Small intestine (tissue), 7 donors: ENCODE measurements at regions not wholly inside any gene's neighbourhood (a gene's known extent, or its start where the extent isn't known, plus 50 kb on each side); places are given as distances from the start of the nearest gene placed in this dataset.

ENCODE experiments used
- DNase-seq, 2 donors: peaks; one replicate each; pipeline versions ENCODE4 v3.0.0 to v3.0.0-alpha.2; 2013
- FAIRE-seq: peaks from 2 replicates; lab custom pipeline; 2012; peaks lifted over from hg19 to GRCh38; lab: Jason Lieb, UNC
- H3K27ac ChIP-seq, 3 donors: one replicate each; pipeline ENCODE4 v1.5.1; 2013; ENCODE audit warnings: low read length in 2 of 3, mild to moderate bottlenecking in 2 of 3, control low read depth in 1 of 3, inconsistent platforms in 1 of 3, low read depth in 1 of 3, moderate library complexity in 1 of 3
- H3K27me3 ChIP-seq, 3 donors: one replicate each; pipeline ENCODE4 v1.6.1; 2013; ENCODE audit warnings: low read length in 3 of 3, inconsistent platforms in 1 of 3; ENCODE audit not compliant: control insufficient read depth in 3 of 3, insufficient read depth in 3 of 3
- H3K36me3 ChIP-seq, 3 donors: one replicate each; pipeline ENCODE4 v1.6.1; 2013; ENCODE audit warnings: low read length in 3 of 3, inconsistent platforms in 1 of 3, low read depth in 1 of 3, mild to moderate bottlenecking in 1 of 3, moderate library complexity in 1 of 3; ENCODE audit not compliant: control insufficient read depth in 3 of 3, insufficient read depth in 2 of 3
- H3K4me1 ChIP-seq, 3 donors: one replicate each; pipeline ENCODE4 v1.6.1; 2013; ENCODE audit warnings: low read length in 2 of 3, inconsistent platforms in 1 of 3, low read depth in 1 of 3, mild to moderate bottlenecking in 1 of 3, moderate library complexity in 1 of 3; ENCODE audit not compliant: control insufficient read depth in 3 of 3, insufficient read depth in 2 of 3
- H3K4me3 ChIP-seq, 3 donors: one replicate each; pipeline ENCODE4 v1.5.1; 2013; ENCODE audit warnings: low read length in 3 of 3, control low read depth in 1 of 3, inconsistent platforms in 1 of 3, low read depth in 1 of 3, mild to moderate bottlenecking in 1 of 3, moderate library complexity in 1 of 3
- H3K9me3 ChIP-seq, 2 donors: one replicate each; pipeline ENCODE4 v1.6.1; 2013; ENCODE audit warnings: low read depth in 1 of 2, low read length in 1 of 2; ENCODE audit not compliant: control insufficient read depth in 2 of 2, insufficient read depth in 1 of 2
- WGBS, 3 donors: extraction: QIAGEN DNeasy Blood & Tissue Kit; methylation state at CpG; one replicate each; pipeline ENCODE4 v1.1.7; 2013; 5-methylcytosine and 5-hydroxymethylcytosine counted together
- donor health status: healthy with polysubstance abuse.
- donor health status: control.
- donor health status: control.
- donor health status: Bipolar disorder and iron deficiency.
- donor health status: healthy.

DNA sequence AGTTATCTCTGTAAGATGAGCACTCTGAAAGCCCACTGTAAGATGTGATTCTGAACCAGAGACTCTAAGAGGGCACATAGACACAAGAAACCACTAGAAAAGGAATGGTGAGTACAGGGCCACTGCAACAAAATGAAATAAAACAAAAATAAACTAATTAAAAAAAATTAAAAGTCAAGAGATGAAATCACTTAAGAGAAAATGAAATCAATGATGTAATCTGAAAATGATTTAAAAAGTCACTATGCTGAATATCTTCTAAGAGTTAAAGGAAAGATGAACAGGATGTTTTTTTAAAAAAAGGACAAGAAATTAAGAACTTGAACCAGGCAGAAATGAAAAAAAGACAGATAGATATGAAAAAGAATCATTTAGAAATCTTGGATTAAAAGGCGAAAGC, 110.6 kb upstream of the OLIG2 start:
- H3K4me3 ChIP-seq = no peak overlapping the region
- no peaks in the 10 kb centered on the region for H3K36me3 ChIP-seq
- no peak for DNase-seq
- FAIRE-seq = no peak
- H3K27ac ChIP-seq = no peak overlapping the region
- H3K9me3 ChIP-seq = peaks cover 0 to 12% of the 10 kb centered on the region in 2 donors
- H3K4me1 ChIP-seq = no peaks in the 10 kb centered on the region
- peaks cover 0 to 2% (median 0%) of the 10 kb centered on the region in 3 donors for H3K27me3 ChIP-seq
- 56 to 79% (median 71%) methylated on average over 1 of the region's 1 CpG for WGBS, 3 donors

DNA sequence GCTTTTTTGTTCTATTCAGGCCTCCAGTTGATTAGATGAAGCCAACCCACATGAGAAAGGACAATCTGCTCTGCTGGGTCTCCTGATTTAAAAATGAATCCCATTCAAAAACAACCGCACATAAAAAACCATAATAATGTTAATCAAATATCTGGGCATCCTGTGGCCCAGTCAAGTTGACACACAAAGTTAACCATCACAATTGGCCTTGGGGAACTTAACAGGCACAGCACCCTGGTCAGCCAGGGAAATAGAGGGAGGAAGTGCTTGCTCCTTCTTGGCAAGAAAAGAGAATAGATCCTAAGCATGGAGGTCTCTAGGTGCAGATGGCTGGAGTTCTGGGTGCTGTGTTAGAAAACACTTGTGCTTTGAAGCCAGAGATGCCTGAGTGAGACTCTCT, 109.6 kb upstream of the OLIG2 start:
- no peaks in the 10 kb centered on the region for H3K36me3 ChIP-seq

DNA sequence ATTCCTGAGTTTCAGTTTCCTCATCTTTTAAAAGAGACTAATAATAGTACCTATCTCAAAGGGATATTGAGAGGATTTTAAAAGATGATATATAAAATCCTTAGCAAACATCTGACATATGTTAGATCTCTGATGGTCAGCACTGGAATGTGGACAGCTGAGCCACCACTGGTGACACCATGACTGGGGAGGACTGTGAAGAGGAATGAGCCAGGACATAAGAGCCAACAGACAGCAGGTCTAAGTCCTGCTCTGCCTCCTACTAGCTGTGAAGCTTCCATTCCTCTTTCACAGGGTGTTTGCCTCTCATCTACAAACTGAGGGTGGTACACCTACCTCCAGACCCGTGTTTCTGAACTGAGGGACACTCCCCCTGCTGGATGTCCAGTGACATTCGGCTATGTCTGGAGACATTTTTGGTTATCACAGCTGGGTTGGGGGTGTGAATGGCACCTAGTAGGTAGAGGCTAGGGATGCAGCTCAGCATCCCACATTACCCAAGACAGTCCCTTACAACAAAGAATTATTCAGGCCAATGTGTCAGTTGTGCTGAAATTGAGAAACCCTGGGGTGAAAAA, 109.1 kb upstream of the OLIG2 start:
- H3K4me3 ChIP-seq = no peak overlapping the region
- no peaks in the 10 kb centered on the region for H3K36me3 ChIP-seq
- DNase-seq (peak in 1 of 2 donors; percentile 6), FAIRE-seq (no peak)
- H3K9me3 ChIP-seq = peaks cover 0 to 12% of the 10 kb centered on the region in 2 donors
- H3K4me1 ChIP-seq = no peaks in the 10 kb centered on the region
- H3K27ac ChIP-seq = no peak overlapping the region
- 46 to 69% (median 67%) methylated on average over 2 of the region's 2 CpGs for WGBS, 3 donors
- H3K27me3 ChIP-seq = peaks cover 0 to 1% (median 0%) of the 10 kb centered on the region in 3 donors

More for the DNA sequence above, 109.6 kb upstream of the OLIG2 start:
- Histone ChIP-seq H3K9me3 (peaks cover 0 to 12% of the 10 kb centered on the region in 2 donors), H3K27me3 (peaks cover 0 to 2% (median 0%) of the 10 kb centered on the region in 3 donors), H3K27ac (no peak overlapping the region), H3K4me3 (no peak overlapping the region), H3K4me1 (no peaks in the 10 kb centered on the region)
- WGBS, 3 donors = 89 to 98% (median 95%) methylated on average over 1 of the region's 1 CpG
- DNase-seq (no peak), FAIRE-seq (no peak)

DNA sequence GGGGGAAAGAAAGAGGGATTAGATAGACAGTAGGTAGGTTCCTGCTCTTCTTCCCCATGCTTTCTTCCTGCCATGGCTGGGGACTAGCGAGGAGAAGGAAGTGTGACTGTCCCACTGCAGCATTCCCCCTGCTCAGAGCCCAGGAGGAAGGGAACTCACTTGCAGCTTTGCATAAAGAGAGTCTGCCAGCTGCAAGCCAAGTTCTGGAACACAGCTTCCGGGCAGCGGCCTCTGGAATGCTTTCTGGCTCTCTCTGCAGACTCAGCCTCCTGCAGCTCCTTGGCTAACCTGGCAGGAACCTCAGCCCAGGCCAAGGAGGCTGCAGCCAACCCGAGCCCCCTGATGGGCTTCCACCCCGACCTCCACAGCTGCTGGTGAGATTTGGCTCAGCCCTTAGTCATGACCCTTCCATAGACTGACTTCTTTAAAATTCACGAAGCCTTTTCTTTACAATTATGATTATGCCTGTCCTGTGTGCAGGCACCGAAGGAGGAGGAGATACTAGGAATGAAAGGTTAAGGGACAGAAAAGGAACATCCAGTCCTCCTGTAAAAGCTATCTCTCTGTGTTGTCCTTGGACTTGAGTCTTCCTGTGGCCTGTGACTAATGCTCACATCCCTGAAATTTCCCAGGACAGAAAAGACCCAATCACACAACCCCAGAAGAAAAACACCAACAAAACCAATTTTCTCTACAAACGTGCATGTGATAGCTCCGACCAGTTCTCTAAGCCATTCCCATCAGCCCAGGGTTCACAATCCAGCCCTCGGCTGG, 108.2 kb upstream of the OLIG2 start:
- Histone ChIP-seq H3K9me3 (peaks cover 0 to 12% of the 10 kb centered on the region in 2 donors), H3K27me3 (no peaks in the 10 kb centered on the region), H3K4me3 (no peak overlapping the region), H3K27ac (no peak overlapping the region), H3K4me1 (no peaks in the 10 kb centered on the region), H3K36me3 (no peaks in the 10 kb centered on the region)
- DNase-seq (no peak), FAIRE-seq (no peak)
- 63 to 77% (median 75%) methylated on average over 10 of the region's 10 CpGs for WGBS, 3 donors

DNA sequence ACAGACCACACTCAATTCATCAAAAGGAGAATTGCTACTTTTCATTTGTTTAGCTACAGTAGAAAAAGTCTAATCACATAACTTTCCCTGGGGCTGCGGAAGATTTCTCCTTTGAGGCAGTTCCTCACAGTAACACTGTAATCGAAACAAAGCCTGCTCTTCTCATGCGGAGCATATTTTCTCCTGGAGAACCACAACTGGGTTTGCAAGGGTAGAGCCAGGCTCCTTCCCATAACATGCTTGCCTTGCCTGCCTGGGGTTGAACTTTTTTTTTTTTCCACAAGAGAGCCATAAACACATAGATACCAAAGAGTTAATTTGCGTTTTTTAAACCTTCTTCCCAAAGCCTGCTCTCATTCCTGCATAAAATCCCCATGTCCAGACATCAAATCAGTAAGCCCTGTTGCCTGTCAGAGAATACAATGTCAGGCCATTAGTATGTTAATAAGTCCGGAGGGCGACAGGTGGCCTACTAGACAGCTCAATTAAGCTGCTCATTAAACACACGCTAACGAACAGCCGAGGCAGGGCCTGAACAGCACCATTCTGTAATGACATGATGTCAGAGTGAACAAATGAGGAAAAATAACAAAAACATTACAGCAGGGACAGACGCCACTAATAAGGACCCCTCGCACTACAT, 107.1 kb upstream of the OLIG2 start:
- no peak for FAIRE-seq
- Histone ChIP-seq H3K4me1 (no peaks in the 10 kb centered on the region), H3K27me3 (no peaks in the 10 kb centered on the region), H3K9me3 (peaks cover 0 to 12% of the 10 kb centered on the region in 2 donors), H3K4me3 (no peak overlapping the region), H3K27ac (no peak overlapping the region), H3K36me3 (no peaks in the 10 kb centered on the region)
- no peak for DNase-seq
- WGBS, 3 donors = 78 to 87% (median 82%) methylated on average over 11 of the region's 11 CpGs

DNA sequence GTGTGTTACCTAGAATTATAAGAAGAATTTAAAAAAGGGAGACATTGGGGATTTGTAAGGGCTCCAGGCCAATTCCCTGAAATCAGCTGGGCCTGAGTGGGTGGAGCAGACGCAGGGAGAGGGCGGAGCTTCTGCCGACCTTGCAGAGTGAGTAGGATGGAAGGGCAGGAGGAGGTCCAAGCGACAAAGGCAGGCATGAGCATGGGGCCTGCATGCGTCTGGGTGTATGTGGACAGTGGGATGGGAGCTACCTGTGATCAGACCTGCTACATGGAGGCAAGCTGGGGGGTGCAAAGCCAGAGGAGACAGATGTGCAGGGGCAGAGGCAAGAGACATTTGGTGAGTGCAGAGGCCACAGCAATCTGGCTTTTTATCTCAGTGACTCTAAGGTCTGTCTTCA, 105.3 kb upstream of the OLIG2 start:
- FAIRE-seq = no peak

DNA sequence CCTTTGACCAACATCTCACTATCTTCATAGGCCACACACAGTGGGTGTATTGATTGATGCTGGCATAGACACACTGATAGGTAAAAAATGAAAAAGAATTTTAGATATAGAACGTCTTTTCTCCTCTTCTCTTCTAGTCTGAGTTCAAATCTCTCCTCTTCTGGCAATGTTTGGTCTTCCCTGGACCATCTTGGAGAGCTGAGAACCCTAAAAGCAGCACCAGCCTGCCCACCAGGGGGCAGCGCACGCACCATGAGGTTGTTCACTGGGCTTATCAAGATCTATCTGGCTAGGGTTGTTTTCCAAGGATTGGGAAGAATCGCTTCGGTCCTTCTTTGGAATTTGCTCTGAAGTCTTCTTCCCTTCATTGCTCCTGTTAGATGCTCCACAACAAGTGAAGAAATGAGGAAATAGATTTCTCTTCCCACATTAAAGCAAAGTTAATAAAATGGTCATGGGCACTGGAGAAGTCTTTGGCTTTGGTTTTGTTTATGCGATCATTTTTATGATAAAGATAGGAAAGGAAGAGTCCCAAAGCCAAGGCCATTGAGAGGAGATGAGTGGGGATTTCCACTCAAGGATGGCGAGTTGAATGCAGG, 104.0 kb upstream of the OLIG2 start:
- WGBS, 3 donors = 75 to 78% (median 75%) methylated on average over 7 of the region's 7 CpGs
- FAIRE-seq (no peak), DNase-seq (peak; percentile 16)
- H3K27me3 ChIP-seq = no peaks in the 10 kb centered on the region
- H3K36me3 ChIP-seq = no peaks in the 10 kb centered on the region
- peaks cover 0 to 1% of the 10 kb centered on the region in 2 donors for H3K9me3 ChIP-seq
- no peak overlapping the region for H3K27ac ChIP-seq
- no peak overlapping the region for H3K4me3 ChIP-seq
- no peaks in the 10 kb centered on the region for H3K4me1 ChIP-seq

More for the DNA sequence above, 105.3 kb upstream of the OLIG2 start:
- no peak overlapping the region for H3K4me3 ChIP-seq
- H3K9me3 ChIP-seq = peaks cover 0 to 12% of the 10 kb centered on the region in 2 donors
- H3K27ac ChIP-seq = no peak overlapping the region
- WGBS, 3 donors = 69 to 81% (median 80%) methylated on average over 5 of the region's 5 CpGs
- no peak for DNase-seq
- no peaks in the 10 kb centered on the region for H3K27me3 ChIP-seq
- no peaks in the 10 kb centered on the region for H3K36me3 ChIP-seq
- no peaks in the 10 kb centered on the region for H3K4me1 ChIP-seq

DNA sequence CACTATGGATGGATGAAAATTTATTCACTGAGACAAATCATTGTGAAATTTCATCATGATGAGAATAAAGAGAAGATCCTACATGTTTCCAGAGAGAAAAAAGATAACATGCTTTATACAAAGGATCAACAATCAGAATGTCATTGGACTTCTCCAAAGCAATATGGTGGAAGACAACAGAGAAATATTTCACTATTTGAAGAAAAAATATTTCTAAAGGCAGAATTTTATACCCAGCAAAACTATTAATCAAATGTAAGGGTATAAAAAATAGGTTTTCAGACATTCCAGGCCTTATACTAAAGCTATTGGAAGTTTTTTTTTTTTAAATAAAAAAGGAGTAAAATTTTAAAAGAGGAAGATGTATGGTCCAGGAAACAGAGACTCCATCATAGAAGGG, 100.6 kb upstream of the OLIG2 start:
- FAIRE-seq = no peak
- H3K9me3 ChIP-seq = no peaks in the 10 kb centered on the region

More for the DNA sequence above, 100.6 kb upstream of the OLIG2 start:
- Histone ChIP-seq H3K27ac (no peak overlapping the region), H3K4me1 (no peaks in the 10 kb centered on the region), H3K27me3 (no peaks in the 10 kb centered on the region), H3K4me3 (no peak overlapping the region), H3K36me3 (no peaks in the 10 kb centered on the region)
- DNase-seq = no peak
